K562 (cell line): ENCODE measurements at regions not wholly inside any gene's neighbourhood (a gene's known extent, or its start where the extent isn't known, plus 50 kb on each side); places are given as distances from the start of the nearest gene placed in this dataset.

Source experiments
- CTCF ChIP-seq, 3 experiments: IDR thresholded peaks in 2 of 3; conservative IDR thresholded peaks in 1 of 3; 2 replicates each; pipeline ENCODE4 v1.5.1; 2011 to 2012; ENCODE audit warnings: low read length in 3 of 3, mild to moderate bottlenecking in 3 of 3, control low read depth in 2 of 3, improper control_type of control experiment in 1 of 3, inconsistent platforms in 1 of 3, low read depth in 1 of 3, mixed read lengths in 1 of 3, moderate library complexity in 1 of 3; ENCODE audit not compliant: insufficient read depth in 2 of 3
- KAT8 ChIP-seq: fragments of 450-650 bp; IDR thresholded peaks from 2 replicates; pipeline ENCODE4 v1.6.1; 2016; ENCODE audit warnings: low read depth, mild to moderate bottlenecking
- KLF13 ChIP-seq: fragments of 450-650 bp; IDR thresholded peaks from 2 replicates; pipeline ENCODE4 v1.6.1; 2016; ENCODE audit warnings: missing genetic modification characterization, low read depth, mild to moderate bottlenecking, missing compliant biosample characterization, moderate library complexity, borderline replicate concordance
- NCOR1 ChIP-seq: fragments of 450-650 bp; IDR thresholded peaks from 2 replicates; pipeline ENCODE4 v1.6.1; 2016; ENCODE audit warnings: mild to moderate bottlenecking, moderate library complexity
- RAD21 ChIP-seq, 2 experiments: fragments of 250-450 bp in 1 of 2; fragments of 450-650 bp in 1 of 2; sonication (Bioruptor Pico) in 1 of 2; formaldehyde crosslinking in 1 of 2; IDR thresholded peaks in 1 of 2; conservative IDR thresholded peaks in 1 of 2; 2 replicates each; pipeline versions ENCODE4 v1.4.0 to v1.8.0; 2020 to 2022; ENCODE audit warnings: mild to moderate bottlenecking in 2 of 2, moderate library complexity in 1 of 2
- TAF1 ChIP-seq: IDR thresholded peaks from 2 replicates; pipeline ENCODE4 v1.6.1; 2011; ENCODE audit warnings: mild to moderate bottlenecking, low read length, moderate library complexity; ENCODE audit not compliant: insufficient read depth, control insufficient read depth, severe bottlenecking; ENCODE audit errors: extremely low read depth
- TSC22D4 ChIP-seq: fragments of 450-650 bp; IDR thresholded peaks from 2 replicates; pipeline ENCODE4 v1.6.1; 2016; ENCODE audit warnings: missing genetic modification characterization, missing biosample characterization, control low read depth
- ZKSCAN1 ChIP-seq: fragments of 150-350 bp; IDR thresholded peaks from 2 replicates; pipeline ENCODE4 v1.6.1; 2016; ENCODE audit warnings: low read depth, low read length
- ZNF232 ChIP-seq: sonication (generic); formaldehyde crosslinking; IDR thresholded peaks from 2 replicates; pipeline ENCODE4 v1.8.0; 2022; ENCODE audit warnings: mild to moderate bottlenecking, missing genetic modification reagents
- ZNF740 ChIP-seq, 3 experiments: fragments of 200-800 bp in 1 of 3; sonication (Bioruptor generic) in 1 of 3; sonication (generic) in 1 of 3; formaldehyde crosslinking in 1 of 3; IDR thresholded peaks; 2 replicates each; pipeline versions ENCODE4 v1.6.1 to v1.8.0; 2016 to 2022; ENCODE audit warnings: mild to moderate bottlenecking in 2 of 3, missing compliant biosample characterization in 2 of 3, missing genetic modification characterization in 2 of 3, missing genetic modification reagents in 1 of 3

- TF ChIP-seq ZNF232 (no peak), NCOR1 (no peak), TAF1 (no peak), RAD21 (CRISPR knock-in tag; conservative IDR thresholded peaks at IDR 0.05 in 1 of 2, IDR thresholded peaks at IDR 0.05 in 1 of 2) (no peak), KAT8 (no peak), TSC22D4 (tag) (no peak), ZNF740 (CRISPR knock-in tag; IDR thresholded peaks at IDR 0.05) (no peak), ZNF740 (tag; IDR thresholded peaks at IDR 0.05) (no peak), KLF13 (tag) (no peak), CTCF (IDR thresholded peaks at IDR 0.05 in 2 of 3, conservative IDR thresholded peaks at IDR 0.05 in 1 of 3; ENCODE audit: insufficient read depth in 2 of 3, low read depth in 1 of 3, low read length in 3 of 3) (no peak), ZKSCAN1 (no peak)
Measured at GRCh38 chr4:45408996-45409395, 682.6 kb upstream of the GNPDA2 start.
